Right atrium auricular region (tissue), 2 donors: ENCODE measurements at regions not wholly inside any gene's neighbourhood (a gene's known extent, or its start where the extent isn't known, plus 50 kb on each side); places are given as distances from the start of the nearest gene placed in this dataset.

Experiments used
- DNase-seq: peaks from one replicate; pipeline ENCODE4 v3.0.0-alpha.2; 2019; ENCODE audit warnings: low spot score
- H3K27ac ChIP-seq, 2 donors: fragments of 200-600 bp; sonication (generic); 1 replicate in 1 of 2; 2 replicates in 1 of 2; pipeline ENCODE4 v1.5.1; 2016 to 2019
- H3K27me3 ChIP-seq, 2 donors: fragments of 200-600 bp; sonication (generic); one replicate each; pipeline versions ENCODE4 v1.5.1 to v1.6.0; 2017 to 2019
- H3K36me3 ChIP-seq: fragments of 200-600 bp; sonication (generic); one replicate; pipeline ENCODE4 v1.5.1; 2016
- H3K4me1 ChIP-seq, 2 donors: fragments of 200-600 bp; sonication (generic); one replicate each; pipeline versions ENCODE4 v1.5.1 to v1.6.0; 2017 to 2019
- H3K4me3 ChIP-seq, 2 donors: fragments of 200-600 bp; sonication (generic); 1 replicate in 1 of 2; 2 replicates in 1 of 2; pipeline ENCODE4 v1.5.1; 2017 to 2019; ENCODE audit warnings: mild to moderate bottlenecking in 1 of 2, moderate library complexity in 1 of 2
- H3K9me3 ChIP-seq, 2 donors: fragments of 200-600 bp; sonication (generic); one replicate each; pipeline ENCODE4 v1.5.1; 2019
- CTCF ChIP-seq, 2 donors: fragments of 200-600 bp; sonication (generic); IDR thresholded peaks; one replicate each; pipeline ENCODE4 v1.5.1; 2019; ENCODE audit warnings: antibody characterized with exemption in 2 of 2

GRCh38 chr11:57083641-57084385, 95.1 kb downstream of the OR5AK2 start:
- Histone ChIP-seq H3K4me1 (no peaks in the 10 kb centered on the region), H3K4me3 (no peak overlapping the region), H3K27ac (no peak overlapping the region), H3K36me3 (no peaks in the 10 kb centered on the region), H3K27me3 (no peaks in the 10 kb centered on the region), H3K9me3 (no peaks in the 10 kb centered on the region)
- no peak for DNase-seq
- TF ChIP-seq CTCF (IDR thresholded peaks at IDR 0.05), result no peak

- TF ChIP-seq CTCF (IDR thresholded peaks at IDR 0.05), result no peak
- H3K27ac ChIP-seq, result no peak overlapping the region
- H3K27me3 ChIP-seq, result no peaks in the 10 kb centered on the region
- no peaks in the 10 kb centered on the region for H3K36me3 ChIP-seq
- no peaks in the 10 kb centered on the region for H3K4me1 ChIP-seq
- H3K4me3 ChIP-seq, result no peak overlapping the region
- DNase-seq, result no peak
- no peaks in the 10 kb centered on the region for H3K9me3 ChIP-seq
Measured at GRCh38 chr11:57085611-57086010, 96.1 kb upstream of the LRRC55 start.

- Histone ChIP-seq H3K27me3 (no peaks in the 10 kb centered on the region), H3K4me1 (no peaks in the 10 kb centered on the region), H3K27ac (no peak overlapping the region), H3K36me3 (no peaks in the 10 kb centered on the region), H3K9me3 (no peaks in the 10 kb centered on the region), H3K4me3 (no peak overlapping the region)
- no peak for DNase-seq
- no peak for TF ChIP-seq CTCF (IDR thresholded peaks at IDR 0.05)
Measured at GRCh38 chr11:57087991-57088390, 93.8 kb upstream of the LRRC55 start.

- H3K4me3 ChIP-seq, result no peak overlapping the region
- no peaks in the 10 kb centered on the region for H3K4me1 ChIP-seq
- no peak for TF ChIP-seq CTCF (IDR thresholded peaks at IDR 0.05)
- DNase-seq, result no peak
- no peaks in the 10 kb centered on the region for H3K27me3 ChIP-seq
- no peak overlapping the region for H3K27ac ChIP-seq
- no peaks in the 10 kb centered on the region for H3K9me3 ChIP-seq
- no peaks in the 10 kb centered on the region for H3K36me3 ChIP-seq
Measured at GRCh38 chr11:57092028-57092698, 89.6 kb upstream of the LRRC55 start.

- TF ChIP-seq CTCF (IDR thresholded peaks at IDR 0.05), result no peak
- Histone ChIP-seq H3K27ac (no peak overlapping the region), H3K9me3 (no peaks in the 10 kb centered on the region), H3K36me3 (no peaks in the 10 kb centered on the region), H3K4me1 (no peaks in the 10 kb centered on the region), H3K27me3 (no peaks in the 10 kb centered on the region), H3K4me3 (no peak overlapping the region)
- DNase-seq, result no peak
Measured at GRCh38 chr11:57094181-57094935, 87.4 kb upstream of the LRRC55 start.
